HG03025 (cell line): ENCODE measurements at regions not wholly inside any gene's neighbourhood (a gene's known extent, or its start where the extent isn't known, plus 50 kb on each side); places are given as distances from the start of the nearest gene placed in this dataset.

ENCODE experiments used
- ATAC-seq: cut with Tn5 transposase; IDR thresholded peaks from one replicate; pipeline ENCODE4 v1.9.1; 2021; ENCODE audit warnings: mild to moderate bottlenecking, moderate library complexity; ENCODE audit not compliant: unreplicated experiment, low FRiP score

DNA sequence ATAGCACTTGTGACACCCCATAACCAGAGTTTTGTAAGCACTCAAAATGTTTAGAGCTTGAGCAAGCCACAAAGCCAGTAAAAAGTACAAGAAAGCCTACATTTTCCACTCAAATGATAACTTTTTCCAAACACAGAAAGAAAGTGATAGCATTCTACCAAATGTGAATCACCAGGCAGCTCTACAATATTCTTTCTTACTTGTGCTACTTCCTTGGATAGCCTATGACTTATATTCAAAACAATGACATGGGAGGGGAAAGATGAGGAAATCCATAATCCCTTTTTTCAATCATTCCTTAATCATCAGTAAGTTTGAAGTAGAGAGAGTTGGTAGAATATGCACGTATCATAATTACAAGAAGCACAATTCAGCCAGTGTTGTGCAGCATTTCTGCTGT, 650.8 kb upstream of the PCDH9 start:
- ATAC-seq, result no peak

DNA sequence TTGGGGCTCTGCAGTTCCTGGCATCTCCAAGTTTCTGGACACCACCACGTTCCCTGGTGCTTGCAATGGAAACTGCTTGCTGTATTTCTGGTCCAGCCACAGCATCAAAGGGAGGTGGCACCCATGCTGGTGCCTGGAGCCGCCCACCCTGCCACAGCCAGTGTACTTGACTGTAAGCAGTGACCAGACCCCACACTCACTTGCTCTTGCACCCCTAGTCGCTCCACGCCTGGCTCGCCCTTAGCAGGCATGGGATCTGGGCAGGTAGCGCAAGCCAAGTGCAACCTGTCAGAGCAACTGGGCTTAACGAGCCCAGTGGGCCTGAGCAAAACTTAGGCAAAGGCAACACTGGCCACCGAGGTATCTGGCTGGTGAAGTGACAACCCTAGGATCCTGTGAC, 648.2 kb upstream of the PCDH9 start:
- ATAC-seq, result no peak

DNA sequence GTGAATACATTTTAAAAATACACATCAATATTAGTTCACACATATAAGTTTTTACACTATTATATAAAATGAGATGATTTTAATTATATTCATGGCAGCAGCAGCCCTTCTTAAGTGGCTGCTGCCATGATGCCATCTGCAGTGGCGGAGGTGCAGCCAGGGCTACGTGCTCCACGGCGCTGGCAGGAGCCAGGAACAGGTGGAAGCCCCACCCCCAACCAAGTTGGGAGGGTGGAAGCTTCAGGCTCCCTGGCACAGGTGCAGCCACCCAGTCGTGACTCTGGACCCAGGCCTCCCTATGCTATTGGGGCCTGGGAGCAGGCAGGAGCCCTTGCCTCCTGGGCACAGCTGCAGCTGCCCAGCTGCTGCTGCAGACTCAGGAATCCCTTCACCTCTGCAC, 646.9 kb upstream of the PCDH9 start:
- ATAC-seq, result no peak

DNA sequence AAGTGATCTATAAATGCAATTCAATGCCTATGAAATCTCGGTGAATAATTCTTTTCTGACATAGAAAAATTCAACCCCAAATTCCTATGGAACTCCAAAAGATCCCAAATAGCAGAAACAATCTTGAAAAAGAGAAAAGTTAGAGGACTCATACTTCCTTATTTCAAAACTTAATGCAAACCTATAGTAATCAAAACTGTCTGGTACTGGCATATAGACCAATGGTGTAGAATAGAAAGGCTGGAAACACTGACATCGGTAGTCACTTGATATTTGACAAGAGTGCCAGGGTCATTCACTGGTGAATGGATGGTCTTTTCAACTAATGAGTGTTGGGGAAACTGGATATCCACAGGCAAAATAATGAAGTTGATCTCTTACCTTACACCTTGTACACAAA, 637.1 kb upstream of the PCDH9 start:
- ATAC-seq, result no peak

DNA sequence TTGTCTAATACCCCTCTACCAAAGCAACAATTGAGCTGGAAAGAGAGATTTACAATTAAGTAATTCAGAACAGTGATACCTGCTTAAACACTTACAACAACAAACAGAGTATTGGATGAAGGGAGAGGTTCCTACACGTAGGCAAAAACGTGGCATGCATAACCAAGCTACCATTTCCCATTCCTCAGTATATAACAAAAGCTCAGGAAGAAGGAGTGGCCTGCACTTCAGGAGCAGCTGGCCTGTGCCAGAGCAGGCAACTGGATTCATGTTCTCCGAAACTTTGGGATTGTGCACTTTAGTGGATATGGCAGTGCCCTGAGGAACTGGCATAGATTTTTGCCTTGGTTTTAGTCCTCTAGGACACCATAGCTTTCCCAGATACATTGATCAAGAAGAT, 630.2 kb upstream of the PCDH9 start:
- no peak for ATAC-seq

DNA sequence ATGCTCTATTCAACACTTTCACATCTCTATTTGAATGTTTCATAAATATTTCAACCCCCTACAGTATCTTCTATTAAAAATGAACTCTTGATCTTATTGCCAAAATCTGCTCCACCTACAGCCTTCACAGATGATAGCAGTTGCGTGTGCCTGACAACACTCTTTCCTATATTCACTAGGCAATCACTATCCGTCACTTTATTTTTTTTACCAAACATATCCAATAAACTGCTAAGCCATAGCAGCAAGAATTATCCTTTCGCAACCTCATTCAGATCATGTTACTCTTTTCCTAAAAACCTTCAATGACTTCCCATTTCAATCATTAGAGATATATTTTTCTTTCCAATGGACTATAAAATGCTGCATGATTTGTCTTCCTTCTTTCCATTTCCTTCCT, 629.8 kb upstream of the PCDH9 start:
- no peak for ATAC-seq

DNA sequence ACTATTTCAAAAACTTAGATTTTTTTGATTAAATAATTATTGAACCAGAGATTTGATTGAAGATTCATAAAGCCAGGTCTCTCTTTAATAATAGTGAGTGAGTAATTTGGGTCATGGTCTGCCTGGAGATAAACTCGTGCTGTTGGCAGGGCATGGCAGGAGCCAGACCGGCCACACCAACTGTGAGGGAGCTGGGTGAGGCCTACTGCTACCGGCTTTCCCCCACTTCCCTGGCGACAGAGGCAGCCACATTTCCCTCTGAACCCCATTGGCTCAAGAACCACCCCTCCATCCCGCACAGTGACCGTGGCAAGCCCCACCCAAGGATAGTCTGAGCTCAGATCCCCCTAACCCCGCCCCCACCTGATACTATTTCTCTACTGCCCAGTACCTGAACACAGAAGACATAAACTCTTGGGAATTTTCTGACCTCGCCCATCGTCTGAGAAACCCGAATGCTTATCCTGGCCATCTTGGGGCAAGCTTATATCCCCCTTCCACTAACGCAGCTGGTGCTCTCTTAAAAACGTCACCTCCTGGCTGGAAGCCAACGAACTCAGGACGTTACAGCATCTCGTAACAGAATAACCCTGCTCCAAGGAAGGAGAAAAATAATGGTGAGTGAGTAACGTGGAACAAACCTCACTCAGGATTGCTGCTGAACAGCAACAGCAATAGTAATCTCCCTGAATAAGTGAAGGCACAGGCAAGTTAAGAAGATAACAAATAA, 627.6 kb upstream of the PCDH9 start:
- no peak for ATAC-seq

DNA sequence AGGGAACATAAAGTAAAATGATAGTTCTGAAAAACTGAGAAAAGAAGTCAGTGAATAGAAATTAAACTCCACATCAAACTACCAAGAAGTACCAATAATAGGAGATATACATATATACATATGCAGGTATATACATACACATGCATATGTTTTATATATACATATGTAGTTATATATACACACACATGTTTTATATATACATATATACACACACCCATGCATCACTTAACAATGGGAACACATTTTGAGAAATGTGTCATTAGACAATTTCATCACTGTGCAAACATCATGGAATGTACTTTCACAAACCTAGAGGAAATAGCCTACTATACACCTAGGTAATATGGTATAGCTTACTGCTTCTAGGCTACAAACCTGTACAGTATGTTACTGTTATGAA, 626.8 kb upstream of the PCDH9 start:
- no peak for ATAC-seq

DNA sequence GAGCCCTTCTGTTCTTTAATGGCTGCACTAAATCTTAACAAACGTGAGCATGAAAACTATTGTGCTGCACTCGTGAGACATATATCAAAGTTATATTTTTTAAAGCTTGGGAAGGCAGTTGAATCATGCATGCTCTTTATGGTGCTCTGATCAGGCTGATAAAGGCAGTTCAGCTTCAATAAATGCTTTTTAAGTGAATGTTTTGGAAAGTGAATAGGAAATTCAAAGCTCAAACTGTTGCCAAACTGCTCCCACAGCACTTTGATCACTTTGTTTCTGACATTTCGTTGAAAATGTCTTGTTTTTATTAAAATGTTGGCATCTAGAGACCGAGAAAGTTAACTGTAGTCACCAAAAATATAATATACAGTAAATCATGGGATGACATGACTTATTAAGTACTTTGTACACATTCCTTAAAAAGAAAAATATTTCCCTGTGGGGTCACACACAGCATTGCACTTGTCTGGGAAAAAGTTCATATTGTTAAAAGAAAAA, 625.7 kb upstream of the PCDH9 start:
- ATAC-seq, result no peak

DNA sequence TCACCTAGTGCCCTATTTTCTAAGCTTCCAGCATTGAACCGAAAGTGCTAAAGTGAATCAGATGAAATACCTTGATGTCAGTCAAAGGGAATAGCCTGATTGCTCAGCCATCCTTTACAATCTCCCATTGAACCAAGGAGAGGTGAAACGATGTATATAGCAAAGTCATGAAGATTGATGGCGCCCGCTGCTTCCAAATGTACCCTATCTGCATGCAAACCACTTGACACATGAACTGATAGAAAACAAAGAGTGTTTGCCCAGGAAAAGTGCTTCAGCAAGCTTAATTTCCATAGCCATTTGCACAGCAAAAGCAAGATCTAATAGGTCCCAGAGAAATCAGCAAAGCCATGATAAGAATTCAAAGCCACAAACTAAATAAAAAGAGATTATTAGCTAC, 624.9 kb upstream of the PCDH9 start:
- no peak for ATAC-seq

DNA sequence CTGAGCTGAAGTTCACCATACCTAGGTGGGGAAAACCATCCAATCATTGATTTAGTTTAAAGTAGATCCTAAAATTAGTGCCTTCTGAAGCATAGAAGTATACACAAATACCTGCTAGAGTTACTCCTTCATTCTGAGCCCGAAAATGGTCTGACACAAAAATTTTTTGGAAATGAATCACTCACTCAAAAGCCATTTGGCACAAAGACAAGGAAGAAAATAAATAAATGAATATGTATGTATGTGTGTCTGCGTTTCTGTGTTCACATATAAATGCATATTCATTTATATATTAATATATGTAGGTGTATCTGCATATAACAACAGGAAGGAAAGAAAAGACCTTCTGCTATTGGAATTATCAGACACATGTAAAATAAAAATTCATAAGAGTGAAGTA, 614.4 kb upstream of the PCDH9 start:
- ATAC-seq, result no peak

DNA sequence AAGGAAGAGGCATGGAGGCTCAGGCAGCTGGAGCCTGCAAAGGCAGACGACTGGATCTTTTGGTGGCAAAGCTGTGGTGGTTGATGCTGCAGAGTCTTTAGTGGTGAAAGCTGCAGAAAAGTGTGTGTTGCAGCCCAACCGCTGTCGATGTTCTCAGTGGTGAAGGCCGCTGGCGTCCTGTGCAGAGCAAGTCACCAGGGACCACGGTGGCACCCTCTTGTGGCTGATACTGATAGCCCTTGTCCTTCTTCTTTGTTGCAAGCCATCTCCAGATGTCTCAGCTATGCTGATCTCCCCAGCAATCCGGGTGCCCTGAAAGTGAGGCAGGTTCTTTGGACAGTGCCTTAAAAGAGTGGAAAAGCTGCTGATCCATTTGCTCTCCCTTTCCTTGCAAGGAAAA, 610.9 kb upstream of the PCDH9 start:
- ATAC-seq, result no peak

DNA sequence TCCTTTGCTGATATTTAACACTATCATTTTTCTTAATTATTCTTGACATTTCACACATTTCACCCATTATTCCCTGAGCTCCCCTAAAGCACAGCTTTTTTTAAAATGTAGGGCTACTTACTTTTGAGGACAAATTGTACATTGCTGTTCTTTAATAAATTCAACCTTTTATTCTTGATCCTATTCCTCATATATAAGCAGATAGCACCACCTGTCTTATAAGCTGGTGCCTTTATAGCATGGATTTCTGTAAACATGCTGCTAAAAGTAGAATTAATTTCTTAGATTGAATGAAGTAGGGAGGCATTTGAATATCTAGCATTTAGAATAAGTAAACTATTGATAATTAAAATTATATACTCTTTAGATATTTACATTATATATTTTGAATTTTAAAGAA, 603.4 kb upstream of the PCDH9 start:
- no peak for ATAC-seq

DNA sequence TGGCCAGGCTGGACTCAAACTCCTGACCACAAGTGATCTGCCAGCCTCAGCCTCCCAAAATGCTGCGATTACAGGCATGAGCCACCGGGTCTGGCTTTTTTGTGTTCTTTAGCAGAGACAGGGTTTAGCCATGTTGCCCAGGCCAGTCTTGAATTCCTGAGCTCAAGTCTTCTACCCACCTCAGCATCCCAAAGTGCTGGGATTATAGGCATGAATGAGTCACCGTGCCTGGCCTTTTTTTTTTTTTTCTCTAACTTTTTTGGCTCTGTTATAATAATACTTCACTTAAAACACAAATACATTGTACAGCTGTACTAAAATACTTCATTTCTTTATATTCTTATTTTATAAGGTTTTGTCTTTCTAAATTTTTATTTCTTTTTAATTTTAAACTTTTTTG, 599.5 kb upstream of the PCDH9 start:
- ATAC-seq, result no peak

DNA sequence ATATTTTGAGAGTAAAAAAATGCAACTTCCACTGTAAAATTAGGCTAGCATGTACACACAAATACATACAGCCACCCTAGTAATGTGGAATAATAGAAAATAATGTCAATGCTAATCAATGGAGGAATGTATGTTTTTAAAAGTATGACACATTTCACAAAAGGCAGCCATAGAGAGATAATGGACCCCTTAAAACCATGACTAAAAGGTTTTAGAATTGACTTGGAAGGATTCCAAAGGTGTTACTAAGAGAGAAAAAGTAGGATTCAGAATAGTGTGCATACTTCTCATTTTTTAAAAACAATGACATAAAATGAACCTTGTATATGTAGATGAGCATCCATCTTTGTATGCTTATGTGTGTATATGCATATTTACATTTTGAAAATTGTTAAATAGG, 597.9 kb upstream of the PCDH9 start:
- no peak for ATAC-seq

DNA sequence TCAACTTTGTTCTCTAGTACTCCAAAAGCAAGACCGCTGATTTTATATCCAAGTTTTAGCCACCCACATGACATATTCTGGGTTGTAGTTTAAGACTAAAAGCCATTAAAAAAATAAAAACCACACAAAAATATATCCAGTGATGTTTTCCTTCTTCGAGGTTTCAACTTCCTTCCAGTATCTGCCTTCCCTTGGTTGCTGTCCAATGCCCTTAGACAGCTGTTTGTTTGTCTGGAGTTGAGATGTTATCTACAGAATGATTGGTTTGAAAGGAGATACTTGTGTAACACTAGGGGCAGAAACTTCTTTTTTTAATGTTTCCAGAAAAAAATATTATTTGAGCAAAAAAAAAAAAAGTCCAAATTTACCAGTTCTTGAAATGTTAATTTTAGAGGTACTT, 591.5 kb upstream of the PCDH9 start:
- no peak for ATAC-seq

DNA sequence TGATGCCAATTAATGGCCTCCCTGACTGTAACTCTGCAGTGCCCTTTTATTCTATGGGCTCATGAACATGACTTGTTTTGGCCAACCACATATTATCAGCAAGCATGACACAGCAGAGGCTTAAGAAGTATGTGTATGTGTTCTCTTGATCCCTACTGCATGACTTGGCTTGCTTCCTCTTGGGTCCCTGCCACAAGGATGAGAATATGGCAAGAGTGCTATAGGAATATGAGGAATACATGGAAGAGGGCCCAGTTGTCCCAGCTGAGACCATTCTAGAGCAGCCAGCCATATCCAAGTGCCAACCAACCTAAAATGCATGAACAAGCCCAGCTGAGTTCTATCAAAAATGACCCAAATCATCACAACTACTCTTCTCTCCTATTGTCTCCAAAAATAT, 576.7 kb upstream of the PCDH9 start:
- no peak for ATAC-seq

DNA sequence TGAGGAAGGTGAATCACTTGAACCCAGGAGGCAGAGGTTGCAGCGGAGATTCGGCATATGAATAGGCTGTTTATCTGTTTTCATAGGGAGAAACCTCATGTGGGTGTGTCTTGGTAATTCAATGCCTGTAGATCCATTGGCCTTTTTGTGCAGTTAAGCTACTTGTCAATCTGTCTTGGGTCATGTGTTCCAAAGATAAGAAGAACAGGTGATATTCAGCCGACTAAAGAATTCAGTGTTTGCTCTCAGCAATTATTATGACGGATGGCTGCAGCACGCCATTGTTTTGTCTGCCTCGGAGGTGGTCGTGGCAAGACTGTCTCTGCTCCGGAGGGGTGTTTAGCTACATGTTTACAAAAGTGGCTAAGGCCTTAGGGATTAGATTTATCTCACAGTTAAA, 573.0 kb upstream of the PCDH9 start:
- ATAC-seq, result no peak

DNA sequence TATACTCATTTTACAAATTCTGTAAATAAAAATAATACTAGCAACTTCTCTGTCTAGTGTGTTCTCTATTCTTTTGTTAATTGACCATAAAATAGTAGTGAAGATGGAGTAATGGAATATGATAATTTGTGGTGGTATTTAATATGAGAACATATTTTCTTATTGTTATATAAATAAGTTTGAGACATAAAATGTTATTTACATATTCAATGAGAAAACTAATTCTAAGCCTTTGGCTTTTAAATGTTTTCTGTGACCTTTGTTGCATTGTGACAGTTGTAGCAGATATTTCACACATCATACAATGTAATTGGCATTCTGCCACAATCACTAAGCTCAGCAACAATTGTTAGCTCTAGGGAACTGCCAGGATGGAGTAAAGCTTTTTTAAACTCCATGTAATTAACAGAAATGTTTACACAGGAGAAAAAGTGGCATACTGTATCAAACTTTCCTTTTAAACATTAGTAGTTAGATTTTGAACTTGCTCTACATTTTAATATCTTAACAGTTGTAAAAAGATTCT, 562.1 kb upstream of the PCDH9 start:
- no peak for ATAC-seq

DNA sequence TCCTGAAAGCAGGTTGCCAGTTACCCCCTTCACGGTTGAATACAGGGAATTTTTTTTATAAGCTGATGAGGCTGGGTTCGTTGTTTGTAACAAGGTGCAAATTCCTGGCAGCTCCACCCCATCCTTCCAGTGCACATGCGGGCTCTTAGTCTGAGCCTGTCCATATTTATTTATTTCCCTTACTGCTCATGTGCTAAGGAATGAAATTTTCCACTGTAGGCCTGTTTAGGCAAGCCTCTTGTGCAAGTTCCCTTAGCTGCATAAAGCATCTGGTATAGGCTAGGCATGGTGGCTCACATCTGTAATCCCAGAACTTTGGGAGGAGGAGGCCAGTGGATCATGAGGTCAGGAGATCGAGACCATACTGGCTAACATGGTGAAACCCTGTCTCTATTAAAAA, 560.9 kb upstream of the PCDH9 start:
- ATAC-seq, result no peak

DNA sequence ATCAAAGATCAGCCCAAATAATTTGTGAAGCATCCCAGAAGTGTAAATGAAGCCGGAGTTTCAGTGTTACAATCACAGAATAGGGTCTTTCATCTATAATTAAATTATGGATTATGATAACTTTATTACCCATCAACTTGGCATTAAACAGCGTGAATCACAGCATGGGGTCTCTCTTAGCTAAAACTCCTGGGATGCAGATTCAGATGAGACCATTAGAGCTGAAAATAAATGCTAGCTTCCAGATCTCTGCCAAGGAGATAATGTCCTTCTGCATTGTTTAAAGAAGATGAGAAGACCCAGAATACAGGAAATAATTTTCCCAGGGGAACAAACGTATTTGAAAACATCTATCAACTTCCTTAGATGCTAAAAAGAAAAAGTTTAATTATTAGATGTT, 546.0 kb upstream of the PCDH9 start:
- no peak for ATAC-seq

DNA sequence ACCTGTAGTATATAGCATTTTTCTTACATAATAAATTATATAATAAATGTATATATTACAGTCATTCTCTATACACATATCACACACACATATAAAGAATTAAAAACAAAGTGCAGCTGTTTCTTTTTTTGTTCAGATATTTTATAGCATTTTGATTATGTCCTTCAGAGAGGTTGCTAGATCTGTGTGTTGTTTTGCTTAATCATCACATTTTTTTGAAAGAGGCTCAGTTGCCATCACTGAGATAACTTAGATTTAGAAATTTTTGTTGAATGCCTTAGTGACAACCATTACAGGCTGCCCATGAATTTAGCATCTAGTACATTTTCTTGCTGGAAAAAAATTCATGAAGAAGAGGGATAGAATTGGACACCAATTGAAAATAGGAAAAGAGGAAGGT, 545.2 kb upstream of the PCDH9 start:
- ATAC-seq, result no peak
